HepG2 (cell line): ENCODE measurements at regions not wholly inside any gene's neighbourhood (a gene's known extent, or its start where the extent isn't known, plus 50 kb on each side); places are given as distances from the start of the nearest gene placed in this dataset.

ENCODE experiments used
- ATAC-seq: fragments of 200-7000 bp; cut with Tn5 transposase; 3 replicates; pipeline ENCODE4 v1.9.1; 2020; ENCODE audit warnings: mild to moderate bottlenecking, moderate library complexity
- BruUV-seq: library from RNA; stranded (reverse); fragments of 400-500 nt; replicated peaks from 2 replicates; lab custom pipeline; 2021; lab: Mats Ljungman, UMichigan
- CTCF ChIA-PET: fragments of 300-600 bp; formaldehyde crosslinking; extraction: SDS; loops from one replicate; lab custom pipeline; 2021; ENCODE audit warnings: low total read pairs, inconsistent platforms, low intra/inter-chr PET ratio; lab: Yijun Ruan, JAX
- POLR2A ChIA-PET: fragments of 350-600 bp; sonication (Branson Sonifier 250); formaldehyde crosslinking; loops from one replicate; lab custom pipeline; 2020; ENCODE audit warnings: antibody characterized with exemption, inconsistent platforms; lab: Yijun Ruan, JAX
- DNase-seq: peaks from one replicate; pipeline ENCODE4 v3.0.0-alpha.2; 2015; ENCODE audit warnings: low spot score
- FAIRE-seq: peaks from 3 replicates; lab custom pipeline; 2011; peaks lifted over from hg19 to GRCh38; lab: Jason Lieb, UNC
- H2AFZ ChIP-seq: one replicate; pipeline ENCODE4 v1.6.1; 2011; ENCODE audit warnings: low read length, inconsistent platforms
- H3K27ac ChIP-seq: fragments of 300-600 bp; 3 replicates; pipeline ENCODE4 v1.8.0; 2011; ENCODE audit warnings: mixed run types, mild to moderate bottlenecking, mixed read lengths, low read length, inconsistent platforms; ENCODE audit not compliant: insufficient read depth; ENCODE audit errors: extremely low read length
- H3K27me3 ChIP-seq, 2 experiments: fragments of 200-600 bp in 1 of 2; 2 replicates in 1 of 2; 3 replicates in 1 of 2; pipeline versions ENCODE4 v1.6.0 to v1.8.0; 2011; ENCODE audit warnings: low read length in 2 of 2, mild to moderate bottlenecking in 2 of 2, moderate library complexity in 2 of 2, inconsistent platforms in 1 of 2; ENCODE audit not compliant: insufficient read depth in 2 of 2, control insufficient read depth in 1 of 2
- H3K36me3 ChIP-seq, 2 experiments: fragments of 200-600 bp in 1 of 2; replicated peaks in 1 of 2; 2 replicates in 1 of 2; 3 replicates in 1 of 2; pipeline versions ENCODE4 v1.5.1 to v1.8.0; 2011; ENCODE audit warnings: low read length in 2 of 2, inconsistent platforms in 1 of 2; ENCODE audit not compliant: insufficient read depth in 2 of 2, control insufficient read depth in 1 of 2
- H3K4me1 ChIP-seq: 2 replicates; pipeline ENCODE4 v1.5.1; 2012; ENCODE audit warnings: low read length, inconsistent platforms; ENCODE audit not compliant: insufficient read depth
- H3K4me2 ChIP-seq: 2 replicates; pipeline ENCODE4 v1.6.0; 2011; ENCODE audit warnings: low read depth, low read length, inconsistent platforms
- H3K4me3 ChIP-seq, 3 experiments: fragments of 200-600 bp in 1 of 3; sonication (generic), shearing (Covaris generic) in 1 of 3; replicated peaks in 1 of 3; 2 replicates each; pipeline ENCODE4 v1.5.1; 2011 to 2016; ENCODE audit warnings: low read length in 3 of 3, inconsistent platforms in 2 of 3, low read depth in 2 of 3, mild to moderate bottlenecking in 2 of 3, control low read depth in 1 of 3, mixed read lengths in 1 of 3; ENCODE audit not compliant: insufficient read depth in 1 of 3
- H3K79me2 ChIP-seq: one replicate; pipeline ENCODE4 v1.6.1; 2011; ENCODE audit warnings: low read length, inconsistent platforms; ENCODE audit not compliant: insufficient read depth
- H3K9ac ChIP-seq: 2 replicates; pipeline ENCODE4 v1.6.0; 2011; ENCODE audit warnings: mild to moderate bottlenecking, low read depth, low read length, inconsistent platforms; ENCODE audit not compliant: insufficient read depth
- H3K9me3 ChIP-seq: 2 replicates; pipeline ENCODE4 v1.5.1; 2012; ENCODE audit warnings: mild to moderate bottlenecking, low read length
- H4K20me1 ChIP-seq: 2 replicates; pipeline ENCODE4 v1.6.0; 2011; ENCODE audit warnings: inconsistent platforms, mild to moderate bottlenecking, low read length, moderate library complexity; ENCODE audit not compliant: insufficient read depth
- BHLHE40 ChIP-seq: IDR thresholded peaks from 2 replicates; pipeline ENCODE4 v1.6.1; 2011; ENCODE audit warnings: low read length, improper control_type of control experiment
- GATAD2A ChIP-seq: IDR thresholded peaks from 2 replicates; pipeline ENCODE4 v1.6.1; 2016
- ZBTB38 ChIP-seq: sonication (generic); formaldehyde crosslinking; IDR thresholded peaks from 2 replicates; pipeline ENCODE4 v1.5.1; 2020; ENCODE audit warnings: mild to moderate bottlenecking, missing genetic modification reagents
- ZNF207 ChIP-seq: fragments of 450-650 bp; IDR thresholded peaks from 2 replicates; pipeline ENCODE4 v1.6.1; 2016; ENCODE audit warnings: antibody characterized with exemption, borderline replicate concordance
- ZNF431 ChIP-seq: sonication (generic); formaldehyde crosslinking; IDR thresholded peaks from 2 replicates; pipeline ENCODE4 v1.9.0; 2022; ENCODE audit warnings: missing genetic modification reagents, low read depth, mild to moderate bottlenecking, borderline replicate concordance
- ZNF460 ChIP-seq: sonication (generic); formaldehyde crosslinking; IDR thresholded peaks from 2 replicates; pipeline ENCODE4 v1.5.1; 2020; ENCODE audit warnings: missing genetic modification reagents, mild to moderate bottlenecking, borderline replicate concordance
- WGBS: methylation state at CpG from one replicate; pipeline ENCODE4 v1.1.6; 2017; ENCODE audit warnings: low lambda C conversion rate; 5-methylcytosine and 5-hydroxymethylcytosine counted together
- in situ Hi-C: cut with HindIII; loops from 2 replicates; pipeline ENCODE4 v1.10.0; 2017; ENCODE audit warnings: low pct_unique_long_range_greater_than_20kb; ENCODE audit not compliant: extremely low pct_ligation_motif_present
- intact Hi-C: fragments of 100-400 bp; cut with micrococcal nuclease; formaldehyde crosslinking; loops from one replicate; pipeline ENCODE4 v1.10.0; 2022; ENCODE audit not compliant: unreplicated experiment
- TF ChIP-seq, protein P1 (sequence below): sonication (generic); formaldehyde crosslinking; conservative IDR thresholded peaks from 2 replicates; pipeline ENCODE4 v1.4.0; 2020; ENCODE audit warnings: missing genetic modification reagents
- TF ChIP-seq, protein P2 (sequence below): IDR thresholded peaks from 2 replicates; pipeline ENCODE4 v1.6.1; 2016; ENCODE audit warnings: missing biosample characterization, missing genetic modification reagents, low read depth
- TF ChIP-seq, protein P3 (sequence below): sonication (generic); formaldehyde crosslinking; IDR thresholded peaks from 2 replicates; pipeline ENCODE4 v1.4.0; 2020; ENCODE audit warnings: mild to moderate bottlenecking, missing genetic modification reagents
- TF ChIP-seq, protein P4 (sequence below): sonication (generic); formaldehyde crosslinking; IDR thresholded peaks from 2 replicates; pipeline ENCODE4 v1.9.0; 2021; ENCODE audit warnings: missing genetic modification reagents, borderline replicate concordance

DNA sequence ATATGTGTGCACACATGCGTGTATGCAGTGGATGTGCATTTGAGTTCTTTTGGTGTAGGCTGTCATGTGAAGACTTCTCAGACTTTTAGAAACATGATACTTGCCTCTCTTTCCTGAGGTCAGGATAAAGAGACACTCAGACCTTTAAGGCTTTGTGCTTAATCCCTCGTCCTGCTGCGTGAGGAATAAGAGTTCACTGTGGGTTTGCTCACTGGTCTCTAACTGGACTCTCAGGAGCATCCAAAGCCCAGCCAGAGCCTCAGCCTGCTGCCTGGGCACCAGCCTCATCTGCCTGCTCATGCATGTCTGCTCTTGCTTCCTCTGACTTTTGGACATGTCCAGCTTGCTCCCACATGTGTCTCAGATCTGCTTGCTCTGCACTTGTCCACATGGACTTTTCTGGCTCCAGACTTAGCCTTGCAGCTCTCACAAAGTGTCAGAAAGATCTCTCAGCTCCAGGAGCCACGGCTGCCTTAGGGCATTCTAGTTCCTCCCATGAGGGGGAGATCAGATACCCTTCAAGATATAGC is 65.1 kb upstream of the ZNF366 start:
- 26% methylated on average over 3 of the region's 4 CpGs for WGBS
- no peaks in the 10 kb centered on the region for H3K79me2 ChIP-seq
- FAIRE-seq (no peak), ATAC-seq (no peak), DNase-seq (no peak)
- intact Hi-C loops (no loop called here), in situ Hi-C loops (no loop called here)
- no peak overlapping the region for H2AFZ ChIP-seq
- ChIA-PET POLR2A (no interaction called here), CTCF (no interaction called here)
- H3K27me3 ChIP-seq = peaks cover 2 to 10% of the 10 kb centered on the region in 2 experiments; a peak in 3 of 5 replicates
- H3K4me2 ChIP-seq = no peak overlapping the region
- no peaks in the 10 kb centered on the region for H3K9me3 ChIP-seq
- no peaks in the 10 kb centered on the region for H3K4me1 ChIP-seq
- H3K36me3 ChIP-seq = no peaks in the 10 kb centered on the region
- H4K20me1 ChIP-seq = no peaks in the 10 kb centered on the region
- H3K27ac ChIP-seq = no peak overlapping the region
- no peak overlapping the region for H3K9ac ChIP-seq
- BruUV-seq = no TSS peak
- H3K4me3 ChIP-seq = no peak overlapping the region
- TF ChIP-seq ZNF207 (no peak), BHLHE40 (no peak), ZNF431 (CRISPR knock-in tag) (no peak), GATAD2A (CRISPR knock-in tag) (no peak), ZBTB38 (CRISPR knock-in tag) (no peak), ZNF460 (CRISPR knock-in tag) (no peak)
- TF ChIP-seq, protein P1, sequence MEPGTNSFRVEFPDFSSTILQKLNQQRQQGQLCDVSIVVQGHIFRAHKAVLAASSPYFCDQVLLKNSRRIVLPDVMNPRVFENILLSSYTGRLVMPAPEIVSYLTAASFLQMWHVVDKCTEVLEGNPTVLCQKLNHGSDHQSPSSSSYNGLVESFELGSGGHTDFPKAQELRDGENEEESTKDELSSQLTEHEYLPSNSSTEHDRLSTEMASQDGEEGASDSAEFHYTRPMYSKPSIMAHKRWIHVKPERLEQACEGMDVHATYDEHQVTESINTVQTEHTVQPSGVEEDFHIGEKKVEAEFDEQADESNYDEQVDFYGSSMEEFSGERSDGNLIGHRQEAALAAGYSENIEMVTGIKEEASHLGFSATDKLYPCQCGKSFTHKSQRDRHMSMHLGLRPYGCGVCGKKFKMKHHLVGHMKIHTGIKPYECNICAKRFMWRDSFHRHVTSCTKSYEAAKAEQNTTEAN (CRISPR knock-in tag) = no peak
- TF ChIP-seq, protein P2, sequence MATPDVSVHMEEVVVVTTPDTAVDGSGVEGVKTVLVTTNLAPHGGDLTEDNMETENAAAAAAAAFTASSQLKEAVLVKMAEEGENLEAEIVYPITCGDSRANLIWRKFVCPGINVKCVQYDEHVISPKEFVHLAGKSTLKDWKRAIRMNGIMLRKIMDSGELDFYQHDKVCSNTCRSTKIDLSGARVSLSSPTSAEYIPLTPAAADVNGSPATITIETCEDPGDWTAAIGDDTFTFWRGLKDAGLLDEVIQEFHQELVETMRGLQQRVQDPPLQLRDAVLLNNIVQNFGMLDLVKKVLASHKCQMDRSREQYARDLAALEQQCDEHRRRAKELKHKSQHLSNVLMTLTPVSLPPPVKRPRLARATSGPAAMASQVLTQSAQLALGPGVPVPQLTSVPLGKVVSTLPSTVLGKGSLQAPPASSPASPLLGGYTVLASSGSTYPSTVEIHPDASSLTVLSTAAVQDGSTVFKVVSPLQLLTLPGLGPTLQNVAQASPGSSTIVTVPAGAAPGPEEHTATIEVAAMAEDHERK (CRISPR knock-in tag) = no peak
- TF ChIP-seq, protein P3, sequence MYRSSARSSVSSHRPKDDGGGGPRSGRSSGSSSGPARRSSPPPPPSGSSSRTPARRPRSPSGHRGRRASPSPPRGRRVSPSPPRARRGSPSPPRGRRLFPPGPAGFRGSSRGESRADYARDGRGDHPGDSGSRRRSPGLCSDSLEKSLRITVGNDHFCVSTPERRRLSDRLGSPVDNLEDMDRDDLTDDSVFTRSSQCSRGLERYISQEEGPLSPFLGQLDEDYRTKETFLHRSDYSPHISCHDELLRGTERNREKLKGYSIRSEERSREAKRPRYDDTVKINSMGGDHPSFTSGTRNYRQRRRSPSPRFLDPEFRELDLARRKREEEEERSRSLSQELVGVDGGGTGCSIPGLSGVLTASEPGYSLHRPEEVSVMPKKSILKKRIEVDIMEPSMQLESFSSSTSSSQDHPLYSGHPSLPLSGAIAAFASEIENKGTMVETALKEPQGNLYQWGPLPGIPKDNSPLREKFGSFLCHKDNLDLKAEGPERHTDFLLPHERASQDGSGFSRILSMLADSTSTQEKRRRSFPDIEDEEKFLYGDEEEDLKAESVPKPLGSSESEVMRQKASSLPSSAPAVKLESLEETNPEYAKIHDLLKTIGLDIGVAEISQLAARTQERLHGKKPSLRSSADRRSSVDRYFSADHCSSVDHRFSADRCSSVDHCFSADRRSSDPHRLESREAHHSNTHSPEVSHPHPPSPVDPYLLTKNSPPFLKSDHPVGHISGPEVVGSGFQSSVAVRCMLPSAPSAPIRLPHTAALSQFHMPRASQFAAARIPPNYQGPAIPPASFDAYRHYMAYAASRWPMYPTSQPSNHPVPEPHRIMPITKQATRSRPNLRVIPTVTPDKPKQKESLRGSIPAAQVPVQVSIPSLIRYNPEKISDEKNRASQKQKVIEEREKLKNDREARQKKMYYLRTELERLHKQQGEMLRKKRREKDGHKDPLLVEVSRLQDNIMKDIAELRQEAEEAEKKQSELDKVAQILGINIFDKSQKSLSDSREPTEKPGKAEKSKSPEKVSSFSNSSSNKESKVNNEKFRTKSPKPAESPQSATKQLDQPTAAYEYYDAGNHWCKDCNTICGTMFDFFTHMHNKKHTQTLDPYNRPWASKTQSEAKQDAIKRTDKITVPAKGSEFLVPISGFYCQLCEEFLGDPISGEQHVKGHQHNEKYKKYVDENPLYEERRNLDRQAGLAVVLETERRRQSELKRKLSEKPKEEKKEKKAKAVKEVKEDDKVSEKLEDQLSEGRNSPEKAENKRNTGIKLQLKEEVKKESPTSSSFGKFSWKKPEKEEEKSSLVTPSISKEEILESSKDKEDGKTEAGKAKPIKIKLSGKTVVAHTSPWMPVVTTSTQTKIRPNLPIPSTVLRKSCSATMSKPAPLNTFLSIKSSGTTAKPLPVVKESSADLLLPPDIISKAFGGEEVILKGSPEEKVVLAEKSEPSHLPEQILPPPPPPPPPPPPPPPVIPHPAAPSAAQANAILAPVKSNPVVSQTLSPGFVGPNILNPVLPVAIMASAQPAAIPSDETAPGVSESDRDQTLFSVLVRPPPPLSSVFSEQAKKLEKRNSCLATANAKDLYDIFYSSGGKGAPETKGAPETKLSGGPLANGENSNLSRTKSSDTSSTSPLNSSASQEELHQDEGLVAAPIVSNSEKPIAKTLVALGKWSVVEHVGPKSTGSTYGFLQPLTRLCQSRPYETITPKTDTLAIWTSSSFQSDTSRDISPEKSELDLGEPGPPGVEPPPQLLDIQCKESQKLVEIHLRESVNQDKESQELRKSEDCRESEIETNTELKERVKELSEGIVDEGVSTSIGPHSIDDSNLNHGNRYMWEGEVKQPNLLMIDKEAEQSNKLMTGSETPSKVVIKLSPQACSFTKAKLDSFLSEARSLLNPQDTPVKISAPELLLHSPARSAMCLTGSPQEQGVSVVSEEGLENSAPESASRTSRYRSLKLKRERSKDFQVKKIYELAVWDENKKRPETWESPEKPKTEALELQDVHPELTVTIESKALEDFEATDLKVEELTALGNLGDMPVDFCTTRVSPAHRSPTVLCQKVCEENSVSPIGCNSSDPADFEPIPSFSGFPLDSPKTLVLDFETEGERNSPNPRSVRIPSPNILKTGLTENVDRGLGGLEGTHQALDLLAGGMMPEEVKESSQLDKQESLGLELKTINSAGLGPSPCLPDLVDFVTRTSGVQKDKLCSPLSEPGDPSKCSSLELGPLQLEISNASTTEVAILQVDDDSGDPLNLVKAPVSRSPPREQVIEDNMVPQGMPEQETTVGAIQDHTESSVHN (CRISPR knock-in tag) = no peak
- TF ChIP-seq, protein P4, sequence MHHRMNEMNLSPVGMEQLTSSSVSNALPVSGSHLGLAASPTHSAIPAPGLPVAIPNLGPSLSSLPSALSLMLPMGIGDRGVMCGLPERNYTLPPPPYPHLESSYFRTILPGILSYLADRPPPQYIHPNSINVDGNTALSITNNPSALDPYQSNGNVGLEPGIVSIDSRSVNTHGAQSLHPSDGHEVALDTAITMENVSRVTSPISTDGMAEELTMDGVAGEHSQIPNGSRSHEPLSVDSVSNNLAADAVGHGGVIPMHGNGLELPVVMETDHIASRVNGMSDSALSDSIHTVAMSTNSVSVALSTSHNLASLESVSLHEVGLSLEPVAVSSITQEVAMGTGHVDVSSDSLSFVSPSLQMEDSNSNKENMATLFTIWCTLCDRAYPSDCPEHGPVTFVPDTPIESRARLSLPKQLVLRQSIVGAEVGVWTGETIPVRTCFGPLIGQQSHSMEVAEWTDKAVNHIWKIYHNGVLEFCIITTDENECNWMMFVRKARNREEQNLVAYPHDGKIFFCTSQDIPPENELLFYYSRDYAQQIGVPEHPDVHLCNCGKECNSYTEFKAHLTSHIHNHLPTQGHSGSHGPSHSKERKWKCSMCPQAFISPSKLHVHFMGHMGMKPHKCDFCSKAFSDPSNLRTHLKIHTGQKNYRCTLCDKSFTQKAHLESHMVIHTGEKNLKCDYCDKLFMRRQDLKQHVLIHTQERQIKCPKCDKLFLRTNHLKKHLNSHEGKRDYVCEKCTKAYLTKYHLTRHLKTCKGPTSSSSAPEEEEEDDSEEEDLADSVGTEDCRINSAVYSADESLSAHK = no peak
